SK-N-SH treated with all-trans-retinoic acid at 6 μM for 48 hours (cell line): ENCODE measurements at regions not wholly inside any gene's neighbourhood (a gene's known extent, or its start where the extent isn't known, plus 50 kb on each side); places are given as distances from the start of the nearest gene placed in this dataset.

ENCODE experiments used
- ATAC-seq: fragments of 200-7000 bp; cut with Tn5 transposase; 3 replicates; pipeline ENCODE4 v1.9.1; 2020; ENCODE audit warnings: mild to moderate bottlenecking, moderate library complexity
- ARNTL ChIP-seq: fragments of 450-650 bp; formaldehyde crosslinking; IDR thresholded peaks from 2 replicates; pipeline ENCODE4 v1.5.0; 2020; ENCODE audit warnings: low read depth, mild to moderate bottlenecking, moderate library complexity, borderline replicate concordance
- CSDC2 ChIP-seq: fragments of 250-450 bp; sonication (Bioruptor Pico); IDR thresholded peaks from 2 replicates; pipeline ENCODE4 v1.5.0; 2020; ENCODE audit warnings: mild to moderate bottlenecking, moderate library complexity
- CSRNP3 ChIP-seq: fragments of 250-450 bp; sonication (Bioruptor Pico); IDR thresholded peaks from 2 replicates; pipeline ENCODE4 v1.5.1; 2021; ENCODE audit warnings: mild to moderate bottlenecking, moderate library complexity
- ESRRG ChIP-seq: fragments of 250-450 bp; sonication (Bioruptor Pico); IDR thresholded peaks from 2 replicates; pipeline ENCODE4 v1.6.1; 2021; ENCODE audit warnings: mild to moderate bottlenecking
- GLIS3 ChIP-seq: fragments of 250-450 bp; sonication (Bioruptor Pico); IDR thresholded peaks from 2 replicates; pipeline ENCODE4 v1.5.0; 2020; ENCODE audit warnings: mild to moderate bottlenecking, moderate library complexity
- ISL1 ChIP-seq: fragments of 250-450 bp; sonication (Bioruptor Pico); IDR thresholded peaks from 2 replicates; pipeline ENCODE4 v2.1.2; 2022; ENCODE audit warnings: mild to moderate bottlenecking, moderate library complexity
- OSR1 ChIP-seq: fragments of 250-450 bp; sonication (Bioruptor Pico); IDR thresholded peaks from 2 replicates; pipeline ENCODE4 v1.8.0; 2022; ENCODE audit warnings: moderate library complexity, mild to moderate bottlenecking, inconsistent platforms
- PATZ1 ChIP-seq: fragments of 250-450 bp; sonication (Bioruptor Pico); IDR thresholded peaks from 2 replicates; pipeline ENCODE4 v1.8.0; 2020; ENCODE audit warnings: mild to moderate bottlenecking, moderate library complexity, borderline replicate concordance
- PPARA ChIP-seq: fragments of 250-450 bp; sonication (Bioruptor Pico); IDR thresholded peaks from 2 replicates; pipeline ENCODE4 v1.5.0; 2020; ENCODE audit warnings: mild to moderate bottlenecking, borderline replicate concordance
- RARB ChIP-seq: fragments of 250-450 bp; sonication (Bioruptor Pico); IDR thresholded peaks from 2 replicates; pipeline ENCODE4 v1.8.0; 2021; ENCODE audit warnings: mild to moderate bottlenecking, moderate library complexity
- SNAI2 ChIP-seq: fragments of 250-450 bp; sonication (Bioruptor Pico); IDR thresholded peaks from 2 replicates; pipeline ENCODE4 v1.5.0; 2020; ENCODE audit warnings: mild to moderate bottlenecking, moderate library complexity
- TCF4 ChIP-seq: fragments of 250-450 bp; sonication (Bioruptor Pico); IDR thresholded peaks from 2 replicates; pipeline ENCODE4 v1.8.0; 2021; ENCODE audit warnings: mild to moderate bottlenecking, moderate library complexity, borderline replicate concordance
- TOX ChIP-seq: fragments of 250-450 bp; sonication (Bioruptor Pico); IDR thresholded peaks from 2 replicates; pipeline ENCODE4 v1.8.0; 2021; ENCODE audit warnings: mild to moderate bottlenecking, moderate library complexity, borderline replicate concordance
- ZC3H10 ChIP-seq: fragments of 250-450 bp; sonication (Bioruptor Pico); IDR thresholded peaks from 2 replicates; pipeline ENCODE4 v1.5.1; 2021; ENCODE audit warnings: mild to moderate bottlenecking, moderate library complexity
- ZFP3 ChIP-seq: fragments of 250-450 bp; sonication (Bioruptor Pico); IDR thresholded peaks from 2 replicates; pipeline ENCODE4 v1.5.0; 2020; ENCODE audit warnings: mild to moderate bottlenecking, moderate library complexity
- ZFP30 ChIP-seq: fragments of 450-650 bp; formaldehyde crosslinking; IDR thresholded peaks from 2 replicates; pipeline ENCODE4 v1.5.0; 2022; ENCODE audit warnings: mild to moderate bottlenecking, moderate library complexity
- ZNF565 ChIP-seq: fragments of 450-650 bp; formaldehyde crosslinking; conservative IDR thresholded peaks from 2 replicates; pipeline ENCODE4 v1.5.0; 2020; ENCODE audit warnings: low read depth, mild to moderate bottlenecking, moderate library complexity
- ZNF70 ChIP-seq: fragments of 450-650 bp; formaldehyde crosslinking; IDR thresholded peaks from 2 replicates; pipeline ENCODE4 v1.5.0; 2020; ENCODE audit warnings: mild to moderate bottlenecking, moderate library complexity
- ZNF8 ChIP-seq: fragments of 450-650 bp; formaldehyde crosslinking; IDR thresholded peaks from 2 replicates; pipeline ENCODE4 v1.5.0; 2020; ENCODE audit warnings: mild to moderate bottlenecking, moderate library complexity
- TF ChIP-seq, protein P1 (sequence below): fragments of 250-450 bp; sonication (Bioruptor Pico); IDR thresholded peaks from 2 replicates; pipeline ENCODE4 v1.5.0; 2020; ENCODE audit warnings: mild to moderate bottlenecking, moderate library complexity
- TF ChIP-seq, protein P2 (sequence below): fragments of 250-450 bp; sonication (Bioruptor Pico); IDR thresholded peaks from 2 replicates; pipeline ENCODE4 v1.5.1; 2020; ENCODE audit warnings: low read depth, mild to moderate bottlenecking, moderate library complexity

DNA sequence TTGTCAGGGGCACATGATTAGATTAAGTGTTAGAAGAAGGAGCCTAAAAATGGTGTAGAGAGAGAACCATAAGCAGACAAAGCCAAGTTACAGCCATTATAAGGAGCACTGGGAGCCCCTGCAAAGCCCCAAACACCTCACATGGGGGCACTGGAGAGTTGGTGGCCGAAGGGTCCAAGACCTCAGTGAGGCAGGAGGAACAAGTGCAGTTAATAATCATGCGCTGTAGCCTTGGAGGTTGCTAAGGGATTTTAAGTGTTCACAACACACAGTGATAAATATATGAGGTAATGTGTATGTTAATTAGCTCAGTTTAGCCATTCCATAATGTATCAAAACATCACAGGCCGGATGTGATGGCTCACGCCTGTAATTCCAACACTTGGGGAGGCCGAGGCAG, 54.4 kb upstream of the JAM3 start (continued):
- TF ChIP-seq, protein P1, sequence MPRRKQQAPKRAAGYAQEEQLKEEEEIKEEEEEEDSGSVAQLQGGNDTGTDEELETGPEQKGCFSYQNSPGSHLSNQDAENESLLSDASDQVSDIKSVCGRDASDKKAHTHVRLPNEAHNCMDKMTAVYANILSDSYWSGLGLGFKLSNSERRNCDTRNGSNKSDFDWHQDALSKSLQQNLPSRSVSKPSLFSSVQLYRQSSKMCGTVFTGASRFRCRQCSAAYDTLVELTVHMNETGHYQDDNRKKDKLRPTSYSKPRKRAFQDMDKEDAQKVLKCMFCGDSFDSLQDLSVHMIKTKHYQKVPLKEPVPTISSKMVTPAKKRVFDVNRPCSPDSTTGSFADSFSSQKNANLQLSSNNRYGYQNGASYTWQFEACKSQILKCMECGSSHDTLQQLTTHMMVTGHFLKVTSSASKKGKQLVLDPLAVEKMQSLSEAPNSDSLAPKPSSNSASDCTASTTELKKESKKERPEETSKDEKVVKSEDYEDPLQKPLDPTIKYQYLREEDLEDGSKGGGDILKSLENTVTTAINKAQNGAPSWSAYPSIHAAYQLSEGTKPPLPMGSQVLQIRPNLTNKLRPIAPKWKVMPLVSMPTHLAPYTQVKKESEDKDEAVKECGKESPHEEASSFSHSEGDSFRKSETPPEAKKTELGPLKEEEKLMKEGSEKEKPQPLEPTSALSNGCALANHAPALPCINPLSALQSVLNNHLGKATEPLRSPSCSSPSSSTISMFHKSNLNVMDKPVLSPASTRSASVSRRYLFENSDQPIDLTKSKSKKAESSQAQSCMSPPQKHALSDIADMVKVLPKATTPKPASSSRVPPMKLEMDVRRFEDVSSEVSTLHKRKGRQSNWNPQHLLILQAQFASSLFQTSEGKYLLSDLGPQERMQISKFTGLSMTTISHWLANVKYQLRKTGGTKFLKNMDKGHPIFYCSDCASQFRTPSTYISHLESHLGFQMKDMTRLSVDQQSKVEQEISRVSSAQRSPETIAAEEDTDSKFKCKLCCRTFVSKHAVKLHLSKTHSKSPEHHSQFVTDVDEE (CRISPR knock-in tag) = no peak

DNA sequence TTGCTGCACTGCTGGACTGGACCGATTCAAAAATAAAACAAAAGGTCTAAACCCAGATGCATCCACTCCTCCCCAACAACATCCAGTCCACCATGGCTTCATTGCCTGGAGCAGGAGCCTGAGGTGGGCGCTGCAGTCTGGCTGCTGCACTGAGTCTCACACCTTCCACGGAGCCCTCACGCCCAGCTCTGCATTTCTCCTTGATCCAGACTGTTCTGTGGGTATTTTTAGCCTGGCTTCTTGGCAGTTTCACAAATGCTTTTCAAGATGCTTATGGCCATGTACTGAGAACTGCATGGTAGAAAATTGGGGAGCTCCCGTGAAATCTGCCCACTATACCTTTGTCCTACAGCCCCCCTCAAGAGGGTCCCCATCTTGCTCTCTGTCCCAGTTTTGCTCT, 53.3 kb upstream of the JAM3 start:
- TF ChIP-seq CSDC2 = no peak
- TF ChIP-seq TOX (CRISPR knock-in tag) = no peak
- TF ChIP-seq, protein P2, sequence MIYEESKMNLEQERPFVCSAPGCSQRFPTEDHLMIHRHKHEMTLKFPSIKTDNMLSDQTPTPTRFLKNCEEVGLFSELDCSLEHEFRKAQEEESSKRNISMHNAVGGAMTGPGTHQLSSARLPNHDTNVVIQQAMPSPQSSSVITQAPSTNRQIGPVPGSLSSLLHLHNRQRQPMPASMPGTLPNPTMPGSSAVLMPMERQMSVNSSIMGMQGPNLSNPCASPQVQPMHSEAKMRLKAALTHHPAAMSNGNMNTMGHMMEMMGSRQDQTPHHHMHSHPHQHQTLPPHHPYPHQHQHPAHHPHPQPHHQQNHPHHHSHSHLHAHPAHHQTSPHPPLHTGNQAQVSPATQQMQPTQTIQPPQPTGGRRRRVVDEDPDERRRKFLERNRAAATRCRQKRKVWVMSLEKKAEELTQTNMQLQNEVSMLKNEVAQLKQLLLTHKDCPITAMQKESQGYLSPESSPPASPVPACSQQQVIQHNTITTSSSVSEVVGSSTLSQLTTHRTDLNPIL (CRISPR knock-in tag) = no peak
- TF ChIP-seq ESRRG (CRISPR knock-in tag) = no peak
- TF ChIP-seq ZNF70 (CRISPR knock-in tag) = no peak
- TF ChIP-seq ZFP3 (CRISPR knock-in tag) = no peak
- no peak for TF ChIP-seq OSR1 (CRISPR knock-in tag)
- TF ChIP-seq CSRNP3 (CRISPR knock-in tag) = no peak
- TF ChIP-seq SNAI2 (CRISPR knock-in tag) = no peak
- TF ChIP-seq RARB (CRISPR knock-in tag) = no peak
- no peak for TF ChIP-seq PPARA
- TF ChIP-seq ZFP30 = no peak
- no peak for TF ChIP-seq ARNTL
- no peak for TF ChIP-seq ISL1 (CRISPR knock-in tag)
- TF ChIP-seq PATZ1 = no peak
- TF ChIP-seq GLIS3 (CRISPR knock-in tag) = no peak
- no peak for TF ChIP-seq ZC3H10
- no peak for TF ChIP-seq ZNF8 (CRISPR knock-in tag)
- TF ChIP-seq, protein P1 (CRISPR knock-in tag) = no peak
- no peak for TF ChIP-seq TCF4 (CRISPR knock-in tag)
- ATAC-seq = no peak

DNA sequence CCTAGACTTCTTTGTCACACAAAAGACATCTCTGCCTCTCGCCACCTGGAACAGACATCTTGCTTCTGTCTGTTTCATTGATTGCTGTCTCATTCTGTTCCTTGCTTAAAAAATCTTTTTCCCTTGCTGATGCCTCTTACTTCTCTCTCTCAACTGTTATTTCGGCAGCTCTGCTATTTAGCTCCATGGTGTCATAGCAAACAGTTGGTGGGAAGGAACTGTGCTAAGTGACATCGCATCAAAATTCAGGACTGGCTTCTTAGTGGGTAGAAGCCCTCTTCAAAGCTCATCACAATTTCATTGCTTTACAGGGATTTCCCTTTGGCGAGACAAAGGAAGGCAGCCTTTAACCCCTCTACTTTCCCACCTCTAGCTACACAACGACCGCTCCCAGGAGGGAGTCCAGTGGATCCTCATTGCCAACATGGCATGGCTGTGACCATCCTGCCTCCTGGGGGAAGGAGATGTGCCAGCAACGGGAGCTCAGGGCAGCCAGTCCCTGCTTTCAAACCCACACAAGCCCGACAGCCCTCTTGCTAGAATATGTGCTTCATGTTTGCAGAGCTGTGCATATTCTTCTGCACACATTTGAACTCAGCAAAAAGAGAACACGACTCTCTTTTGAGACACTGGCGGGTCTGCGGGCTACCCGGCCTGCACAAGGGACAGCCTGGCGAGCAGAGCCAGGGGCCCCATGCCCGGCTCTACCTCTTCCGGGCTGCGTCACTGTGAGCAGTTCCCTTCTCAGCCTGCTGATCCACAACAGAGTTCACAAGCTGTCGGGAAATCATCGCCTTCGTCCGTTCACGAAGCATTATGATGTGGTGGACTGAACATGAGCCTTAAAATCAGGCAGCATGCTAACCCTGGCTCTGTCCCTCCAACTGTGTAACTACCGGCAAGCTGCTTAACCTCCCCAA, 51.1 kb upstream of the JAM3 start:
- no peak for TF ChIP-seq ZNF8 (CRISPR knock-in tag)
- TF ChIP-seq ZNF565 (CRISPR knock-in tag) = no peak
- TF ChIP-seq, protein P1 (CRISPR knock-in tag) = no peak
- TF ChIP-seq ZC3H10 = no peak
- TF ChIP-seq PPARA = no peak
- TF ChIP-seq RARB (CRISPR knock-in tag) = no peak
- TF ChIP-seq PATZ1 = no peak
- ATAC-seq = no peak
